MM.1S (cell line): ENCODE measurements at regions not wholly inside any gene's neighbourhood (a gene's known extent, or its start where the extent isn't known, plus 50 kb on each side); places are given as distances from the start of the nearest gene placed in this dataset.

Experiments
- DNase-seq: peaks from one replicate; pipeline ENCODE4 v3.0.0-alpha.2; 2015
- H2AFZ ChIP-seq: fragments of 300-600 bp; sonication (generic); 2 replicates; pipeline ENCODE4 v1.6.0; 2016; ENCODE audit warnings: antibody characterized with exemption, low read length
- H3F3A ChIP-seq: fragments of 300-600 bp; sonication (generic); 2 replicates; pipeline ENCODE4 v1.6.1; 2016; ENCODE audit warnings: mild to moderate bottlenecking, antibody characterized with exemption, low read length, moderate library complexity, mixed read lengths; ENCODE audit not compliant: insufficient read depth
- H3K27ac ChIP-seq: fragments of 300-600 bp; sonication (generic); 2 replicates; pipeline ENCODE4 v1.5.1; 2016; ENCODE audit warnings: mild to moderate bottlenecking, low read length
- H3K27me3 ChIP-seq: fragments of 300-600 bp; sonication (generic); replicated peaks from 2 replicates; pipeline ENCODE4 v1.6.0; 2016; ENCODE audit warnings: low read length; ENCODE audit not compliant: insufficient read depth
- H3K36me3 ChIP-seq: fragments of 300-600 bp; sonication (generic); replicated peaks from 2 replicates; pipeline ENCODE4 v1.6.1; 2016; ENCODE audit warnings: mild to moderate bottlenecking, low read length, mixed read lengths; ENCODE audit not compliant: insufficient read depth
- H3K4me1 ChIP-seq: fragments of 300-600 bp; sonication (generic); 2 replicates; pipeline ENCODE4 v1.6.1; 2016; ENCODE audit warnings: low read length, mixed read lengths
- H3K4me2 ChIP-seq: fragments of 300-600 bp; sonication (generic); 2 replicates; pipeline ENCODE4 v1.6.0; 2016; ENCODE audit warnings: low read depth, low read length
- H3K4me3 ChIP-seq: fragments of 300-600 bp; sonication (generic); 2 replicates; pipeline ENCODE4 v1.5.1; 2016; ENCODE audit warnings: low read length, mixed read lengths
- H3K79me2 ChIP-seq: fragments of 300-600 bp; sonication (generic); 2 replicates; pipeline ENCODE4 v1.6.1; 2016; ENCODE audit warnings: mixed run types, low read length, mixed read lengths
- H3K9ac ChIP-seq: fragments of 300-600 bp; sonication (generic); 2 replicates; pipeline ENCODE4 v1.6.1; 2016; ENCODE audit warnings: low read length, mixed read lengths
- H3K9me2 ChIP-seq: fragments of 300-600 bp; sonication (generic); replicated peaks from 2 replicates; pipeline ENCODE4 v1.6.1; 2016; ENCODE audit warnings: mild to moderate bottlenecking, low read length, mixed read lengths; ENCODE audit not compliant: insufficient read depth
- H3K9me3 ChIP-seq: fragments of 300-600 bp; sonication (generic); replicated peaks from 2 replicates; pipeline ENCODE4 v1.6.1; 2016; ENCODE audit warnings: mild to moderate bottlenecking, low read length, mixed read lengths; ENCODE audit not compliant: insufficient read depth
- H4K20me1 ChIP-seq: fragments of 300-600 bp; sonication (generic); 2 replicates; pipeline ENCODE4 v1.6.1; 2016; ENCODE audit warnings: mild to moderate bottlenecking, low read length, moderate library complexity, mixed read lengths; ENCODE audit not compliant: insufficient read depth
- CTCF ChIP-seq: fragments of 300-600 bp; sonication (generic); IDR thresholded peaks from 2 replicates; pipeline ENCODE4 v1.5.1; 2016; ENCODE audit warnings: antibody characterized with exemption, low read length, mixed read lengths
- EZH2 ChIP-seq: fragments of 300-600 bp; sonication (generic); optimal IDR thresholded peaks from 2 replicates; pipeline ENCODE3; 2017; ENCODE audit warnings: low read depth, mild to moderate bottlenecking, antibody characterized with exemption, low read length, mixed read lengths
- EZH2phosphoT487 ChIP-seq: fragments of 300-600 bp; sonication (generic); IDR thresholded peaks from 2 replicates; pipeline ENCODE4 v1.6.1; 2018; ENCODE audit warnings: antibody characterized with exemption, low read length

- TF ChIP-seq EZH2phosphoT487 = no peak
- Histone ChIP-seq H3K9me3 (no peaks in the 10 kb centered on the region), H2AFZ (no peak overlapping the region), H3K4me1 (no peaks in the 10 kb centered on the region), H3K27ac (no peak overlapping the region), H3K4me2 (no peak overlapping the region), H4K20me1 (no peaks in the 10 kb centered on the region), H3K4me3 (no peak overlapping the region), H3K79me2 (no peaks in the 10 kb centered on the region), H3K36me3 (no peaks in the 10 kb centered on the region), H3K9me2 (no peaks in the 10 kb centered on the region), H3F3A (no peaks in the 10 kb centered on the region), H3K27me3 (no peaks in the 10 kb centered on the region), H3K9ac (no peak overlapping the region)
- no peak for DNase-seq
Measured at GRCh38 chr2:11998626-11999378, 252.4 kb downstream of the LPIN1 start.

DNA sequence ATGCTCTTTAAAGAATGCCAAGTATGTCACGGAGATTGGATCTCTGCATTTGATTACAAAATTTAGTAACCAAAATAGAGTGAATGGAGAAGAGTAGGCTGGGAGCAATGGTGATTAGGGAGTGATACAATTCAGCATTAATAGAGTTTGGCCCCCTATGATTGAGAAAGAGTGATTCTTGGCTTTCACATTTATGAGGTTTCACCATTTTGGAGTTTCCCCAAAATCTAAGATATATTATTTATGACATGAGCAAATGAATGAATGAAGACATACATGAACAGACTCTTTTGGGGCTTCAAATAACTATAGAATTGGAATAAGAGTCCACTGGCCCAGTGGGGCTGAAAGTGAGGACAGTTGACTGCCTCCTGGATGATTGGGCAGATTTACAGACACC is 255.2 kb downstream of the LPIN1 start:
- no peak overlapping the region for H3K4me3 ChIP-seq
- peaks cover 9% of the 10 kb centered on the region for H3K4me1 ChIP-seq
- no peaks in the 10 kb centered on the region for H3F3A ChIP-seq
- no peak for TF ChIP-seq EZH2phosphoT487
- TF ChIP-seq EZH2 = no peak
- TF ChIP-seq CTCF = no peak
- no peak overlapping the region for H2AFZ ChIP-seq
- H3K9me2 ChIP-seq = no peaks in the 10 kb centered on the region
- no peaks in the 10 kb centered on the region for H3K36me3 ChIP-seq
- DNase-seq = no peak
- H3K4me2 ChIP-seq = no peak overlapping the region
- H3K79me2 ChIP-seq = no peaks in the 10 kb centered on the region
- H4K20me1 ChIP-seq = no peaks in the 10 kb centered on the region
- no peaks in the 10 kb centered on the region for H3K9me3 ChIP-seq
- no peaks in the 10 kb centered on the region for H3K27me3 ChIP-seq
- H3K9ac ChIP-seq = no peak overlapping the region
- no peak overlapping the region for H3K27ac ChIP-seq

DNA sequence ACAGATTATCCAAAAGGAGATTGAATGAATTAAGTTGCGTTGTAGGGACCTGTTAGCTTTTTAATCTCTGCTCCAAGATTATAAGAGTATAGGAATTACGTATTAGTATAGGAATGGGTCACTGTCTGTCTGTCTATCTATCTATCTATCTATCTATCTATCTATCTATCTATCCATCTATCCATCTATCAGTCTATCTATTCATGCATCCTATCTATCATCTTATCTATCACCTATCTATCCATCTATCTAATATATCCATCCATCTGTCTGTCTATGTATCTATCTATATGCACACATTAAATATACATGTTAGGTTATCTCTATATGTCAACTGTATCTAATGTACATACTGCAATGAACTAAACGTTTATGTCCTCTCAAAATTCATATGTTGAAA is 255.8 kb downstream of the LPIN1 start:
- TF ChIP-seq CTCF (no peak), EZH2phosphoT487 (no peak), EZH2 (no peak)
- Histone ChIP-seq H3K4me3 (no peak overlapping the region), H3K9me2 (no peaks in the 10 kb centered on the region), H3K4me1 (peaks cover 9% of the 10 kb centered on the region), H3K27ac (no peak overlapping the region), H3K27me3 (no peaks in the 10 kb centered on the region), H4K20me1 (no peaks in the 10 kb centered on the region), H3K9ac (no peak overlapping the region), H3K9me3 (no peaks in the 10 kb centered on the region), H3K79me2 (no peaks in the 10 kb centered on the region), H3K36me3 (no peaks in the 10 kb centered on the region), H3F3A (no peaks in the 10 kb centered on the region), H2AFZ (no peak overlapping the region), H3K4me2 (no peak overlapping the region)
- DNase-seq = no peak

DNA sequence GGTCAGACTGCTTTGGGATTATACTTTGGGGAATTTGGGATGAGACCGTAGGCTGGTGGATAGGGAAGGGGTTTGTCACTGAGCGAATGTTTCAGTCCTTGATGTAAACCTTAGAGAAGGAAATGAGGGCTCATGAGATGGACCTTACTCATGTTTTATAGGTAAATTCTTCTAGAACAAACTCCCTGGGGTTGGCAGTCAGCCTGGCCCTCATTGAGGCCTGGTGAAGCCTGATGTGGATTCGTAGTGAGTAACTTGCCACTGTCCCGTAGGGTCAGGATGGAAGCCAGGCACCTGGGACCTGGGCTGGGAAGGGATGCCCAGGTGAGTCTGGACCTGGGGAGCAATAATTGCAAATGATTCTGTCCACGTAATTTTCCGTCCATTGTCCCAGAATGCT is 258.3 kb downstream of the LPIN1 start:
- H3K4me2 ChIP-seq = no peak overlapping the region
- H3K4me3 ChIP-seq = no peak overlapping the region
- H2AFZ ChIP-seq = no peak overlapping the region
- H3K9me3 ChIP-seq = no peaks in the 10 kb centered on the region
- H3K9ac ChIP-seq = no peak overlapping the region
- no peak for TF ChIP-seq CTCF
- H3K27me3 ChIP-seq = no peaks in the 10 kb centered on the region
- H3K4me1 ChIP-seq = peaks cover 9% of the 10 kb centered on the region
- H3K36me3 ChIP-seq = no peaks in the 10 kb centered on the region
- H3F3A ChIP-seq = no peaks in the 10 kb centered on the region
- no peaks in the 10 kb centered on the region for H3K79me2 ChIP-seq
- no peak overlapping the region for H3K27ac ChIP-seq
- DNase-seq = no peak
- H3K9me2 ChIP-seq = no peaks in the 10 kb centered on the region
- no peaks in the 10 kb centered on the region for H4K20me1 ChIP-seq
